ENCODE measurements at regions not wholly inside any gene's neighbourhood (a gene's known extent, or its start where the extent isn't known, plus 50 kb on each side); places are given as distances from the start of the nearest gene placed in this dataset.

GRCh38 chr2:192697880-192698279 lies 503.1 kb upstream of the TMEFF2 start:
- Histone ChIP-seq H3K4me2 (replicated peaks; ENCODE audit: extremely low read depth, low read length, poor library complexity, severe bottlenecking) (no peak overlapping the region), H3K4me1 (ENCODE audit: control insufficient read depth in 1 of 2, insufficient read depth in 2 of 2, low read length in 2 of 2) (no peaks in the 10 kb centered on the region), H3K9me3 (replicated peaks in 1 of 2; ENCODE audit: control insufficient read depth in 1 of 2, insufficient read depth in 1 of 2, low read length in 2 of 2) (no peaks in the 10 kb centered on the region), H4K20me1 (ENCODE audit: insufficient read depth, low read length) (no peaks in the 10 kb centered on the region), H3K4me3 (replicated peaks in 1 of 3; ENCODE audit: low read depth in 2 of 3, low read length in 3 of 3) (no peak overlapping the region), H3K27me3 (ENCODE audit: control insufficient read depth in 2 of 2, insufficient read depth in 2 of 2, low read length in 2 of 2) (no peaks in the 10 kb centered on the region), H3K79me2 (ENCODE audit: insufficient read depth, low read length) (no peaks in the 10 kb centered on the region), H3K27ac (ENCODE audit: low read depth in 1 of 2, low read length in 2 of 2) (no peak overlapping the region), H2AFZ (ENCODE audit: insufficient read depth, low read depth, low read length, poor library complexity, severe bottlenecking) (no peak overlapping the region), H3K36me3 (replicated peaks in 1 of 2; ENCODE audit: control insufficient read depth in 1 of 2, insufficient read depth in 2 of 2, low read length in 2 of 2) (no peaks in the 10 kb centered on the region), H3K9ac (ENCODE audit: insufficient read depth, low read length, poor library complexity, severe bottlenecking) (no peak overlapping the region)
- Mint-ChIP-seq H3K36me3 (no peaks in the 10 kb centered on the region), H3K4me3 (no peak overlapping the region), H3K27ac (no peak overlapping the region), H3K4me1 (no peaks in the 10 kb centered on the region), H3K9me3 (peaks cover 0 to 3% (median 0%) of the 10 kb centered on the region in 7 donors), H3K27me3 (ENCODE audit: low read depth in 3 of 3) (no peaks in the 10 kb centered on the region)
- no peak for DNase-seq
- intact Hi-C loops (cut with micrococcal nuclease), result no loop called here
- no peak for TF ChIP-seq CTCF (IDR thresholded peaks at IDR 0.05)
- WGBS (ENCODE audit: insufficient coverage), result no CpG with 5 or more reads among the region's 5 CpGs

- no peaks in the 10 kb centered on the region for H3K36me3 ChIP-seq (replicated peaks in 1 of 2; ENCODE audit: control insufficient read depth in 1 of 2, insufficient read depth in 2 of 2, low read length in 2 of 2)
- no peaks in the 10 kb centered on the region for H3K27me3 Mint-ChIP-seq (ENCODE audit: low read depth in 3 of 3)
- no CpG with 5 or more reads among the region's 3 CpGs for WGBS (ENCODE audit: insufficient coverage)
- no peaks in the 10 kb centered on the region for H3K4me1 ChIP-seq (ENCODE audit: control insufficient read depth in 1 of 2, insufficient read depth in 2 of 2, low read length in 2 of 2)
- H3K27ac ChIP-seq (ENCODE audit: low read depth in 1 of 2, low read length in 2 of 2), result no peak overlapping the region
- peaks cover 0 to 3% (median 0%) of the 10 kb centered on the region in 7 donors for H3K9me3 Mint-ChIP-seq
- no peak for TF ChIP-seq CTCF (IDR thresholded peaks at IDR 0.05)
- no peak overlapping the region for H3K4me2 ChIP-seq (replicated peaks; ENCODE audit: extremely low read depth, low read length, poor library complexity, severe bottlenecking)
- no peaks in the 10 kb centered on the region for H4K20me1 ChIP-seq (ENCODE audit: insufficient read depth, low read length)
- H3K9me3 ChIP-seq (replicated peaks in 1 of 2; ENCODE audit: control insufficient read depth in 1 of 2, insufficient read depth in 1 of 2, low read length in 2 of 2), result no peaks in the 10 kb centered on the region
- intact Hi-C loops (cut with micrococcal nuclease), result no loop called here
- no peaks in the 10 kb centered on the region for H3K27me3 ChIP-seq (ENCODE audit: control insufficient read depth in 2 of 2, insufficient read depth in 2 of 2, low read length in 2 of 2)
- H3K4me3 ChIP-seq (replicated peaks in 1 of 3; ENCODE audit: low read depth in 2 of 3, low read length in 3 of 3), result no peak overlapping the region
- H3K4me1 Mint-ChIP-seq, result no peaks in the 10 kb centered on the region
- no peak overlapping the region for H3K9ac ChIP-seq (ENCODE audit: insufficient read depth, low read length, poor library complexity, severe bottlenecking)
- H3K79me2 ChIP-seq (ENCODE audit: insufficient read depth, low read length), result no peaks in the 10 kb centered on the region
- no peak for DNase-seq
- no peak overlapping the region for H2AFZ ChIP-seq (ENCODE audit: insufficient read depth, low read depth, low read length, poor library complexity, severe bottlenecking)
- H3K36me3 Mint-ChIP-seq, result no peaks in the 10 kb centered on the region
- H3K27ac Mint-ChIP-seq, result no peak overlapping the region
- H3K4me3 Mint-ChIP-seq, result no peak overlapping the region
Measured at GRCh38 chr2:192696857-192697256, 502.1 kb upstream of the TMEFF2 start.

All from CD14-positive monocyte (primary cell).